OCI-LY7 (cell line): ENCODE measurements at regions not wholly inside any gene's neighbourhood (a gene's known extent, or its start where the extent isn't known, plus 50 kb on each side); places are given as distances from the start of the nearest gene placed in this dataset.

ENCODE experiments used
- BruUV-seq: library from RNA; stranded (reverse); fragments of 400-500 nt; replicated peaks from 2 replicates; lab custom pipeline; 2021; lab: Mats Ljungman, UMichigan
- CTCF ChIA-PET: fragments of 300-600 bp; sonication (Branson Sonifier 250); formaldehyde crosslinking; loops from one replicate; lab custom pipeline; 2022; ENCODE audit warnings: antibody characterized with exemption; ENCODE audit not compliant: unreplicated experiment; lab: Charles Lee
- POLR2A ChIA-PET: fragments of 300-600 bp; sonication (Branson Sonifier 250); formaldehyde crosslinking; loops from one replicate; lab custom pipeline; 2022; ENCODE audit warnings: antibody characterized with exemption; lab: Charles Lee
- DNase-seq: peaks from one replicate; pipeline ENCODE4 v3.0.0-alpha.2; 2015; ENCODE audit warnings: low spot score
- H2AFZ ChIP-seq: fragments of 200-600 bp; sonication (generic), shearing (Covaris generic); 2 replicates; pipeline ENCODE4 v1.6.1; 2014; ENCODE audit warnings: mild to moderate bottlenecking, antibody characterized with exemption, low read length, moderate library complexity
- H3K27ac ChIP-seq: fragments of 200-600 bp; sonication (generic); 2 replicates; pipeline ENCODE4 v1.5.1; 2014; ENCODE audit warnings: mixed run types, low read depth, mild to moderate bottlenecking, moderate library complexity, low read length, inconsistent platforms; ENCODE audit not compliant: poor library complexity, severe bottlenecking
- H3K36me3 ChIP-seq: fragments of 200-600 bp; sonication (generic); 2 replicates; pipeline ENCODE4 v1.6.1; 2014; ENCODE audit warnings: mild to moderate bottlenecking, antibody characterized with exemption, low read length, moderate library complexity, mixed read lengths; ENCODE audit not compliant: insufficient read depth
- H3K4me1 ChIP-seq: fragments of 200-600 bp; sonication (generic); 2 replicates; pipeline ENCODE4 v1.5.1; 2014; ENCODE audit warnings: mild to moderate bottlenecking, low read length; ENCODE audit not compliant: insufficient read depth, poor library complexity, severe bottlenecking
- H3K4me2 ChIP-seq: fragments of 200-600 bp; sonication (generic); 2 replicates; pipeline ENCODE4 v1.6.1; 2014; ENCODE audit warnings: mild to moderate bottlenecking, low read length
- H3K4me3 ChIP-seq: fragments of 200-600 bp; sonication (generic); 2 replicates; pipeline ENCODE4 v1.5.1; 2014; ENCODE audit warnings: mild to moderate bottlenecking, low read depth, low read length; ENCODE audit not compliant: poor library complexity, severe bottlenecking
- H3K79me2 ChIP-seq: fragments of 200-600 bp; sonication (generic); 2 replicates; pipeline ENCODE4 v1.6.1; 2016; ENCODE audit warnings: low read depth, mild to moderate bottlenecking, low read length, moderate library complexity, mixed read lengths; ENCODE audit not compliant: insufficient read depth
- H3K9me2 ChIP-seq: fragments of 200-600 bp; sonication (generic); 2 replicates; pipeline ENCODE4 v1.6.1; 2016; ENCODE audit warnings: mild to moderate bottlenecking, low read length, mixed read lengths; ENCODE audit not compliant: insufficient read depth
- H3K9me3 ChIP-seq: fragments of 200-600 bp; sonication (generic); 2 replicates; pipeline ENCODE4 v1.6.1; 2014; ENCODE audit warnings: mild to moderate bottlenecking, mixed run types, low read length, mixed read lengths
- H4K20me1 ChIP-seq: fragments of 200-600 bp; sonication (generic); 2 replicates; pipeline ENCODE4 v1.6.1; 2014; ENCODE audit warnings: mild to moderate bottlenecking, antibody characterized with exemption, low read length, moderate library complexity, mixed read lengths; ENCODE audit not compliant: insufficient read depth
- EZH2phosphoT487 ChIP-seq: fragments of 200-600 bp; sonication (generic); IDR thresholded peaks from 2 replicates; pipeline ENCODE4 v1.6.1; 2018; ENCODE audit warnings: low read depth, borderline replicate concordance, mild to moderate bottlenecking, mixed run types, antibody characterized with exemption, low read length, moderate library complexity, mixed read lengths
- intact Hi-C: fragments of 100-400 bp; cut with micrococcal nuclease; formaldehyde crosslinking; loops from one replicate; pipeline ENCODE4 v1.10.0; 2022; ENCODE audit not compliant: unreplicated experiment
- TF ChIP-seq, protein P1 (sequence below): fragments of 200-600 bp; sonication (generic); conservative IDR thresholded peaks from 2 replicates; pipeline ENCODE4 v1.5.1; 2014; ENCODE audit warnings: mild to moderate bottlenecking, antibody characterized with exemption, low read length, moderate library complexity, mixed read lengths

DNA sequence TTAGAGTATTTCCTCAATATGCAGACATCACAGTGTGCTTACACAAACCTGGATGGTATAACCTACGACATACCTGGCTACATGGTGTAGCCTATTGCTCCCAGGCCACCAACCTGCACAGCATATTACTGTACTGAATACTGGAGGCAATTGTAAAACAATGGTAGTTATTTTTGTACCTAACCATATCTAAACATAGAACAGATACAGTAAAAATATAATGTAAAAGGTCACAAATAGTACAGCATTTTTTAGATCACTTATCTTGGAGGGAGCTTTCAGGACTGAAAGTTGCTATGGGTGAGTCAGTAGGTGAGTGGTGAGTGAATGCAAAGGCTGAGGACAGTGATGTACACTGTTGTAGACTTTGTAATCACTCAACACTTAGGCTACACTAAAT is 492.3 kb downstream of the MRPL39 start:
- intact Hi-C loops = no loop called here
- Histone ChIP-seq H3K4me3 (no peak overlapping the region), H2AFZ (no peak overlapping the region), H3K4me1 (no peaks in the 10 kb centered on the region), H3K79me2 (no peaks in the 10 kb centered on the region), H3K9me3 (peaks cover 23% of the 10 kb centered on the region; the same call in 1 of the 2 replicates), H4K20me1 (no peaks in the 10 kb centered on the region), H3K9me2 (no peaks in the 10 kb centered on the region), H3K36me3 (no peaks in the 10 kb centered on the region), H3K4me2 (no peak overlapping the region), H3K27ac (no peak overlapping the region)
- POLR2A ChIA-PET = no interaction called here
- CTCF ChIA-PET = no interaction called here
- no TSS peak for BruUV-seq
- TF ChIP-seq, protein P1, sequence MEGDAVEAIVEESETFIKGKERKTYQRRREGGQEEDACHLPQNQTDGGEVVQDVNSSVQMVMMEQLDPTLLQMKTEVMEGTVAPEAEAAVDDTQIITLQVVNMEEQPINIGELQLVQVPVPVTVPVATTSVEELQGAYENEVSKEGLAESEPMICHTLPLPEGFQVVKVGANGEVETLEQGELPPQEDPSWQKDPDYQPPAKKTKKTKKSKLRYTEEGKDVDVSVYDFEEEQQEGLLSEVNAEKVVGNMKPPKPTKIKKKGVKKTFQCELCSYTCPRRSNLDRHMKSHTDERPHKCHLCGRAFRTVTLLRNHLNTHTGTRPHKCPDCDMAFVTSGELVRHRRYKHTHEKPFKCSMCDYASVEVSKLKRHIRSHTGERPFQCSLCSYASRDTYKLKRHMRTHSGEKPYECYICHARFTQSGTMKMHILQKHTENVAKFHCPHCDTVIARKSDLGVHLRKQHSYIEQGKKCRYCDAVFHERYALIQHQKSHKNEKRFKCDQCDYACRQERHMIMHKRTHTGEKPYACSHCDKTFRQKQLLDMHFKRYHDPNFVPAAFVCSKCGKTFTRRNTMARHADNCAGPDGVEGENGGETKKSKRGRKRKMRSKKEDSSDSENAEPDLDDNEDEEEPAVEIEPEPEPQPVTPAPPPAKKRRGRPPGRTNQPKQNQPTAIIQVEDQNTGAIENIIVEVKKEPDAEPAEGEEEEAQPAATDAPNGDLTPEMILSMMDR = no peak
- TF ChIP-seq EZH2phosphoT487 = no peak
- DNase-seq = no peak

DNA sequence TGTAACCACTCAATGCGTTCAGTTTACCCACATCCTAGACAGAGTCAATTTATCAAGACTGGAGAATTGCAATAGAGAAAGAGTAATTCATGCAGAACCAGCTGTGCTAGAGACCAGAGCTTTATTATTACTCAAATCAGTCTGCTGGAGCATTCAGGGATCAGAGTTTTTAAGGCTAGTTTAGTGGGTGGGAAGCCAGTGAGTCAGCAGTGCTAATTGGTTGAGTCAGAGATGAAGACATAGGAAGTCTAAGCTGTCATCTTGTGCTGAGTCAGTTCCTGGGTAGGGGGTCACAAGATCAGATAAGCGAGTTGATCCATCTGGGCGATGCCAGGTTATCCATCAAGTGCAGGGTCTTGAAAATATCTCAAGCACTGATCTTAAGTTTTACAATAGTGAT is 499.6 kb downstream of the MRPL39 start:
- Histone ChIP-seq H3K9me3 (peaks cover 5% of the 10 kb centered on the region; the same call in 1 of the 2 replicates), H3K4me2 (no peak overlapping the region), H3K9me2 (no peaks in the 10 kb centered on the region), H4K20me1 (no peaks in the 10 kb centered on the region), H3K27ac (no peak overlapping the region), H3K4me1 (no peaks in the 10 kb centered on the region), H2AFZ (no peak overlapping the region), H3K79me2 (no peaks in the 10 kb centered on the region), H3K4me3 (no peak overlapping the region), H3K36me3 (no peaks in the 10 kb centered on the region)
- ChIA-PET POLR2A (no interaction called here), CTCF (no interaction called here)
- intact Hi-C loops = no loop called here
- no peak for DNase-seq
- TF ChIP-seq EZH2phosphoT487 = no peak
- TF ChIP-seq, protein P1 = no peak
- BruUV-seq = no TSS peak

DNA sequence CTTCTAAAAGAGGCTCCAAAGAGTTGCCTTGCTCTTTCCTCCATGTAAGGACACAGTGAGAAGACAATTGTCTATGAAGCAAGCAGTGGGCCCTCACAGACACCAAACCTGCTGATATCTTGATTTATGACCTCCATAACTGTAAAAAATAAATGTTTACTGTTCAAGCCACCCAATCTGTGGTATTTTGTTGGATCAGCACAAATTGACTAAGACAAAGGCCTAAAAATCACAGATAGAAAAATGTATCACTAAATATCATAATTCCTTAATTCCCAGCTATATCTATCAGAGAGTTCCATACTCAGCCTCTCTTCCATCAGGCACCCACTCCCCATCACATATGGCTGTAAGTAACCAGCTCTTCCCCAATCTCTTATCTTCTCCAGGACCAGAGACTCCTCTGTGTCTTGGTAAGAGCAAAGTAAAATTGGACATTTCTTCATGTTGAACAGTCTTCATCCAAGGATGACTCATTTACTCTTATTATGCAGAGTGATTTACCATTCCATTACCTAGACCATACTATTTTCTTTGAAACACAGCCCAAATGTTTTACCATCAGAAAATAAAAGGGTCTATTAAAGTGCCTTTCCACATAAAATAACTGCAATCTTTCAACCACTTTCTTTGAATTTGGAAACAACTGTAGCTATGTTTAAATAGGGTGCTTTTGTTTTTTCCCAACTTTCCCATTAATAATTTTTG is 503.6 kb downstream of the MRPL39 start:
- no peaks in the 10 kb centered on the region for H4K20me1 ChIP-seq
- H3K9me3 ChIP-seq = no peaks in the 10 kb centered on the region
- no peaks in the 10 kb centered on the region for H3K4me1 ChIP-seq
- no peak for DNase-seq
- no peaks in the 10 kb centered on the region for H3K36me3 ChIP-seq
- no peak overlapping the region for H3K4me2 ChIP-seq
- H3K9me2 ChIP-seq = no peaks in the 10 kb centered on the region
- H3K4me3 ChIP-seq = no peak overlapping the region
- intact Hi-C loops = no loop called here
- ChIA-PET POLR2A (interaction anchor here (1.1 kb wide), 1 partner anchor 18 kb away, joined by 3 read pairs; no protein-coding TSS in a partner anchor), CTCF (no interaction called here)
- H3K27ac ChIP-seq = no peak overlapping the region
- no peaks in the 10 kb centered on the region for H3K79me2 ChIP-seq
- no peak for TF ChIP-seq EZH2phosphoT487
- TF ChIP-seq, protein P1 = no peak
- BruUV-seq = no TSS peak
- H2AFZ ChIP-seq = no peak overlapping the region
